Left colon (tissue), 2 donors: ENCODE measurements at regions not wholly inside any gene's neighbourhood (a gene's known extent, or its start where the extent isn't known, plus 50 kb on each side); places are given as distances from the start of the nearest gene placed in this dataset.
"Not testable (repeated sequence)": the region's sequence is repeated elsewhere in the genome, so short reads cannot be mapped to it uniquely, and the experiment has no call there.

Experiments used
- ATAC-seq: fragments of 200-7000 bp; cut with Tn5 transposase; one replicate; pipeline ENCODE4 v1.9.1; 2020; ENCODE audit warnings: mild to moderate bottlenecking, moderate library complexity
- DNase-seq, 2 donors: peaks; one replicate each; pipeline ENCODE4 v3.0.0-alpha.2; 2020
- intact Hi-C, 2 donors: fragments of 100-400 bp; cut with DNase I in 1 of 2; cut with micrococcal nuclease in 1 of 2; formaldehyde crosslinking; loops; one replicate each; pipeline versions ENCODE4 v1.11.2 to v1.14.0; 2022; cut with DNase I, micrococcal nuclease
- donor health status: DM: no; HTN: no; CAD: no.
- donor health status: DM: yes; HTN: yes; CAD: no.

DNA sequence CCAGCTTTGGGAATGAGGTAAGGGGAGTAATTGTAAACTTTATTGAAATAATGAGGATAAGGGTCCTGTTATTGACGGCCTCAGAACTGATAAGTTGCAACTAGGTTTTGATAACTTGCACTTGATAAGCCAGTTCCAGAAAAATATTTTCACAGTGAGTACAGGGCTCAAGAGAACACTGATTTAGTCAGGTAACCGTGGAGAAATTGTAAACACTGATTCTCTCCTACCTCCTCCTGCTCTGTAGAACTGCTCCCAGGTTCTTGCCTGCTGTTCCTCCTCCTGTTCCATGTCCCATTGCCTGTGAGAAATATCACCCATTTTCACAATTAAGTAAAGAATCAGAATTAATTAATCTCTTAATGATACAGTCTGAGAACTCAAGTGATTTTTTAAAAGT lies 55.0 kb upstream of the CXXC4 start:
- no peak for DNase-seq
- ATAC-seq = no peak
- intact Hi-C loops = no loop called here

DNA sequence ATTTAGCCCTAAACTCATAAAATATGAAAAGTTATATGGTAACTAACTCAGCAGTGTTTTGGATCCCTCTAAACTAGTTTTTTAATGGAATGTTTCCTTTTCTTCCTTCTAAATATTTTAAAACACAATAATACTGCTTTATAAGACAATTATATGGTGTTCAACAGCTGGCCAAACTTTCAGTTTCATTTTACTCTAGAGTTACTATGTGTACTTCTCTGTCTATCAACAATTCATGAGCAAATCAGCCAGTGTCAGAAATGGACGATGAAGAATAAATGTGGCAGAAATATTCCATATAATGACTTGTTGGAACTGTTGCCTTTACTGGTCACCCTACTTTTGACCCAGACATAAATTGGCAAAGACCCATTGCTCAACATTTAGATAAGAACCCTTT lies 64.8 kb upstream of the CXXC4 start:
- intact Hi-C loops = no loop called here
- ATAC-seq = no peak
- no peak for DNase-seq

DNA sequence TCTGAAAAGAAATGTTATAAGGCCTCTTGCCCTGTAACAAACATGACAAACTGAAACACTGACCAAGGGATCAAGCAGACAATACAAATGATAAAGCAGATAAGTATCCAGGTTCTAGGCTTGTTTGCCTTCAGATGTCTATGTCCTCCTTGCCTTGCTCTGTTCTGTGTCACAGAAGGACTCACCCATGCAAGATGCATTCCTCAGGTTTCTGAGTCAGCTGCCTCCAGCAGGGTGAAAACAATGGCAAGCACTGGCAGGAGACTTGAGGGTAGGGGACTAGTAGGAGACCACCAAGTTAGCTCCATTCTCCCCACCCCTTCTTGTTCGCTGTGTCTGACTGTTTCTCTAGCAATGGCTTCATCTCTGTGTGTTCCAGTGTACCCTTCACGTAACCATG lies 76.6 kb upstream of the CXXC4 start:
- DNase-seq = no peak
- intact Hi-C loops = no loop called here
- no peak for ATAC-seq

DNA sequence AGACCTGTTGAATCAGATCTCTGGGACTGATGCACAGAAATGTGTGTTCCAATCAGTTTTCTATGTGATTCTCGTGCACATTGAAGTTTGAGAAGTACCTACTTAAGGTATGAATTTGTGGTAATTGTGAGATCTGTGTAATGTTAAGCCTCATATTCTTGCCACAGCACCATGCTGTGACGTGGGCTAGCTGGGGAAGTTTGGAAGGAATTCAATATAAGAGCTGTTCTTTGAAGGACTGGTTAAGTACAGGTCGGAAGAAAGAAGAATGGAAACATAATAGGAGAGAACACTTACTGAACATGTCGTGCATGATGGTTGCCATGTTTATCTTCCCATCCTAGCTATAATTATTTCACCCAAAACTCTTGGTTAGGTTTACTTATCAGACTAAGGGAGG lies 79.7 kb upstream of the CXXC4 start:
- intact Hi-C loops = no loop called here
- ATAC-seq = no peak
- DNase-seq = no peak

DNA sequence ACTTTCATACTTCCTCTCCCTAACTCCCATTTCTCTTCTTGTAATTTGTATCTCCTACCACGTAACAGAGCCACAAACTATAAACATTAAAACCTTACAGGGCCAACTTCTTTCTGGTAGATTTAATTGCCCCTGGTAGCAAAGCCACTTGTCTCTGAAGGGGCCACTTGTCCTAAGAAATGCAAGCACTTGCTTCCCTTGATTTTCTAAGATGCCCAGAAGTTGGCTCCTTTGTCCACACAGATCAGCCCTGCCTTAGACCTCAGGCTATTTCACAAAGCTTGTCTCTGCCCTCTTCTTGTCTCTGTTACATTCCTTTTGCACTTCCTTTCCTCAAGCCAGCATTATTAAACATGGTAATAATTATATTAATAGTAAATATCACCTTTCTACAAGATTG lies 80.6 kb upstream of the CXXC4 start:
- DNase-seq (no peak), ATAC-seq (no peak)
- intact Hi-C loops = no loop called here

DNA sequence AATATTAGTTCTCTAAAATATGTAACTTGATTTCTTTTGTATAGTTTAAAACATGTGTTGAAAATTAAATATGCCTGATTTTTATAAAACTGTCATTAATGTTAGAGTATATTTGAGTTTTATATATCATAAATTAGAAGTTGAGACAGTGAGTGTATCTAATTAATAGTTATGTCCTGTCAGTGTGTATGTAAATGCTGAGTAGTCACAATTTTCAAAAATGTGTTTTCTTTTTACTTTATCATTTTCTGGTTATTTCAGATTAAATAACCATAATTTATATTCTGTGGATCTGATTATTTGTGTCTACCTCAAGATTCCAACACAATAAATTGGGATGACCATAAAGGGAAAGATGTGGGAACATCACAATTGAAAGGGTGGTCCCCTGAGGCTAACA lies 82.7 kb upstream of the CXXC4 start:
- ATAC-seq (no peak), DNase-seq (no peak)
- intact Hi-C loops = no loop called here

DNA sequence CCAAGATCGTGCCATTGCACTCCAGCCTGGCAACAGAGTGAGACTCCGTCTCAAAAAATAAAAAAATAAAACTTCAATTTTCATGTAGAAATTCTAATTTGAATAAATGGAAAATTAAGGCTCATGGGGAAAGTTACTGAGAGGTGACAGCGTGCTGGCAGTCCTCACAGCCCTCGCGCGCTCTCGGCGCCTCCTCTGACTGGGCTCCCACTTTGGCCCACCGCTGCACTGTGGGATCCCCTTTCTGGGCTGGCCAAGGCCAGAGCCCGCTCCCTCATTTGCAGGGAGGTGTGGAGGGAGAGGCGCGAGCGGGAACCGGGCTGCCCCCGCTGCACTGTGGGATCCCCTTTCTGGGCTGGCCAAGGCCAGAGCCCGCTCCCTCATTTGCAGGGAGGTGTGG lies 86.8 kb upstream of the CXXC4 start:
- DNase-seq, intact Hi-C loops, ATAC-seq: not testable (repeated sequence)

DNA sequence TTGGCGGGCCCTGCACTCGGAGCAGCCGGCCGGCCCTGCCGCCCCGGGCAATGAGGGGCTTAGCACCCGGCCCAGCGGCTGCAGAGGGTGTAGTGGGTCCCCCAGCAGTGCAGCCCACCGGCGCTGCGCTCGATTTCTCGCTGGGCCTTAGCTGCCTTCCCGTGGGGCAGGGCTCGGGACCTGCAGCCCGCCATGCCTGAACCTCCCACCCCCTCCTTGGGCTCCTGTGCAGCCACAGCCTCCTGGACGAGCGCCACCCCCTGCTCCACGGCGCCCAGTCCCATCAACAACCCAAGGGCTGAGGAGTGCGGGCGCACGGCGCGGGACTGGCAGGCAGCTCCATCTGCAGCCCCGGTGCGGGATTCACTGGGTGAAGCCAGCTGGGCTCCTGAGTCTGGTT lies 87.4 kb upstream of the CXXC4 start:
- intact Hi-C loops, DNase-seq, ATAC-seq: not testable (repeated sequence)

DNA sequence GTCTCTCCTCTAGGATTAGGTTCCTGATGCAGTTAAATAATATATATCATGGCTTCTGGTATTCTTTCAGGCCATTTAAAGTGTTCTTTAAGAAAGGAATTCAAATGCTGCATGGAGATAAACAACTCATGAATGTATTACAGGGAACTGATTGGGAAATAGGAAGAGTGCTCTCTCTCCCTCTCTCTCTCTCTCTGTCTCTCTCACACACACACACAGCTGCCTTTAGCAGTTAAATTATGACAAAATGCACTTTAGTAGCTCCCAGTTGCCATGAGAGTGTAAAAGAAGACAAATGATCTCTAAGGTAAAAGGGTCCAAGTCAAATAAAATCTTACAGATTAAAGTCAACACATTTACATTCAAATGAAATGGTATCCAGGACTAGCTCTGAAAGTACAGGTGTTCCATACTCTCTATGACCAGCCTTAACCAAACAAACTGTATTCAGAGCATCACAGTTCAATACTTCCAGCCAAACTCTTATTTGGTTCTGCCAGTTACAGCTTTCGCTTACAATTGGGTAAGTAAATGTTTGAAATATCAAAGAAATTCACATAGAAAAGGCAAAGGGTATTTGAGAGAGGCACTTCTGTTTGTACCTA lies 94.7 kb upstream of the CXXC4 start:
- DNase-seq (no peak), ATAC-seq (no peak)
- intact Hi-C loops = no loop called here

DNA sequence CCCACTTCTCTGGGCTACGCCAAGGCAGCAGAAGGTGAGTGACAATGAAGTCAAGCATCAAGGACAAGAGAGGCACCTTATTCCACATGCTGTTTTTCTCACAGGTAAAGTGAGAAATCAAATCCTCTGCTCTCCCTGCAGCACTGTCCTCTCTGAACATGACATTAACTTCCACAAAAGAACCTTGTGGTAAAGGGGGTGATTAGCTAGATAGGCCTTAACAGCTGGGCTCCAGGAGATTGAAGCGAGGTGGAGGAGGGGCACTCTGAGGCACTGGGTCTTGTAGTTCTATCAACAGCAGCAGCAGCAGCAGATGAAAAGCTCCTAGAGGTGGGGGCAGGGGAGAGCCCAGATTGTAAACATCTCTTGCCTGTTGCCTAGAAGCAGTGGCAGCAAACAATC lies 96.8 kb upstream of the CXXC4 start:
- DNase-seq (peak; percentile 24 to 37), ATAC-seq (peak; percentile 34)
- intact Hi-C loops = no loop called here

DNA sequence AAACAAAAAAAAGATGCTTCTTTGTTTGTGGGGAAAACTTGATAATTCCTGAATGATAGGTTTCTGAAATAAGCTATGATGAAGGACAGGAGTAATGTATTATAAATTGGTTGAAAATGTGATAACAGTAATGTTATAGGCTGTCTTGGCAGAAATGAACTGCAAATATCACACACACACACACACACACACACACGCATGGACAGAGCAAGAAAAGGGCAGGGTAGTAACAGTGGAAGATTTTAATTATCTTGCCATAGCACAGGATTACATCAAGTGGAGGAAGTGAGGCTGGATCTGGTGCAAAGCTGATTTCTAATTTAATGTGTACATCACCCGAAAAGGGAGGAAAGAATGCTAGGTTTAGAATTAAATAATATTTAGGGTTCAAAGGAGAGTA lies 97.5 kb upstream of the CXXC4 start:
- intact Hi-C loops = no loop called here
- DNase-seq (no peak), ATAC-seq (no peak)

DNA sequence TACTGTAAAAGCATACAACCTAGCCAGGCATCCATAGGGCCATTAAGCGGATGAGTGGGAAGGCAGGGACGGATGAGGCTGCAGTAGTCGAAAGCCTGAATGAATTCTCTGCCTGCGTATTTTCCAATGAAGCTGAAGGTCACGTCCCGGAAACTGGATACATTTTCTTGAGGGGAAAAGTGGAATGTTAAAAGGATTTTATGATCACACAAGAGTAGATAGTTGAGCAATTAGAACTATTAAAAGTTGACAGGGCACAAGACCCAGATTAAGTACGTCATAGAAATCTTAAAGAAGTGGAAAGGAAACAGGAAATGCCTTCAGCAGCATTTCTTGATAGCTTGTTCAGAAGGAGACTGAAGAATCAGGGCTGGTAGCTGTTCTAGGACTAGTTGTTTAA lies 98.3 kb upstream of the CXXC4 start:
- DNase-seq (no peak), ATAC-seq (no peak)
- intact Hi-C loops = no loop called here

DNA sequence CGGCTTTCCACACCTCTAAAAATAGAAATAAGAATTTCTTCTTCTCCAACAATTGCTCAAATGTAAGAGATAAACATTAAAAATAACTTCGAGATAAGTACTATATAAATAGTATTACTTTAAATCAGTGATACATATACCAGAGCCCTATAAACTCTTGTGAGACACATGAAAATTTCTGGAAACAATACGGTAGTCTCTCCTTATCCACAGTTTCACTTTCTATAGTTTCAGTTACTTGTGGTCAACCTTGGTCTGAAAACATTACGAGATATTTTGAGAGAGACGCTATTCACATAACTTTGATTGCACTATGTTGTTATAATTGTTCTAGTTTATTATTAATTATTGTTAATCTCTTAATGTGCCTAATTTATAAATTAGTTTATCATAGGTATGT lies 101.5 kb upstream of the CXXC4 start:
- ATAC-seq (no peak), DNase-seq (no peak)
- intact Hi-C loops = no loop called here

DNA sequence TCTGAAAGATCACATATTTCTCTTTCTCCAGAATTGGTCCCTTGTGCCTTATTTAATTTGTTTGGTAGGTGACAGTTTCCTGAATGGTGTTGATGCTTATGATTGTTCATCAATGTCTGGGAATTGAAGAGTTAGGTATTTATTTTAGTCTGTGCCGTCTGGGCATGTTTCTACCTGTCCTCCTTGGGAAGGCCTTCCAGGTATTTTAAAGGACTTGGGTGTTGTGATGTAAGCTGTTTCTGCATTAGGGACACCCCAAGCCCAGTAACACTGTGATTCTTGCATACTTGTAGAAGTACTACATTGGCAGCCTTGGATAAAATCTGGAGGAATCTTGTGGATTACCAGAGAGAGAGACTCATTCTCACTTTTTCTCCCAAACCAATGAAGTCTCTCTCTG lies 120.8 kb upstream of the CXXC4 start:
- intact Hi-C loops = no loop called here
- ATAC-seq (no peak), DNase-seq (no peak)

DNA sequence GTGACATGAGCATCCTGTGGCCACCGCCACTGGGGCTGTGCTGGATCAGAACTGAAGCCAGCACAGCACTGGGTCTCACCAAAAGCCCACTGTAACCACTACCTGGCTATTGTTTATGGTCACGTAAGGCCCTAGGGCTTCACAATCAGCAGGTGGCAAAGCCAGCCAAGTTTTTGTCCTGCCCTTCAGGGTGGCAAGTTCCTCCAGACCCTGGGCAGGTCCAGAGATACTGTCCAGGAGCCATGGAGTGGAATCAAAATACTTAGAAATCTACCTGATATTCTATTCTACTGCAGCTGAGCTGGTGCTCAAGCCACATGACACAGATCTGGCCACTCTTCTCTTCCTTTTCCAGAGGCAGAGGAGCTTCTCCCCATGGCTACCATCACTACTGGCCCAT lies 121.2 kb upstream of the CXXC4 start:
- ATAC-seq (no peak), DNase-seq (no peak)
- intact Hi-C loops = no loop called here

DNA sequence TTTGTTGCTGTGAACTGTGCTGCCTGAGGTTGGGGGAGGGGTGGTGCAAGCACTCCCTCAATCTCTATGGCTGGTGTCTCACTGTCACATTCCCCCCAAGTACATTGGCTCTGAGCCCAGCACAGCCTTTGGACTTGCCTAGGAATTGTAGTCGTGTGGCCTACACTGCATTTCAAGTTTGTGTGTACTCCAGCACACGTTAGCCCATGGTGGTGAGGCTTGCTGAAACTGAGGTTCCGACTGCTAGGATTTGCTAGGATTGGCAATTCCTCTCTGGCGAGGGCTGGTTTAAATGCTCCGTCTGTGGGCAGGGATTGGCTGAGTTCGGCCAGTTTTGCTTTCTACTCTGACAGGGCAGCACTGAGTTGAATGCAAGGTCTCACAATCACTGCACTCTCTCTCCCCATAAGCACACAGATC lies 121.7 kb upstream of the CXXC4 start:
- no peak for ATAC-seq
- DNase-seq = no peak
- intact Hi-C loops = no loop called here

DNA sequence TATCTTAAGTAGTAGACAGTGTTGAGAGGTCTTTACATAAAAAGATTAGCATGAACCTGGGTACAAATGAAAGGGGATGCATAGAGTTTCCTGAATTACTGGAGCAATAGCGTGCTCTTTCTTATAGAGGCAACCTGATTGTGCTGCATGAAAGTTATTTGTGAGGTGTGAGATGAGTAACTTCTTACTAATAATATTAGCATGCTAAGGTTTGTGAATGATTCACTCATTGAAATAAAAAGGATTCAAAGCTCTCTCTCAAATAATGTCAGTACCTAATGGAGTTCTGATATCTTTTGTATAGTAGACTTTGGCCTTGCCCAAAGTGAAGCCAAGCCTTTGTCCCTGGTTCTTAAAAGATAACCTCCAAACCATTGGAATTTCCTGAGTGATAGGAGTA lies 131.0 kb upstream of the CXXC4 start:
- ATAC-seq = no peak

DNA sequence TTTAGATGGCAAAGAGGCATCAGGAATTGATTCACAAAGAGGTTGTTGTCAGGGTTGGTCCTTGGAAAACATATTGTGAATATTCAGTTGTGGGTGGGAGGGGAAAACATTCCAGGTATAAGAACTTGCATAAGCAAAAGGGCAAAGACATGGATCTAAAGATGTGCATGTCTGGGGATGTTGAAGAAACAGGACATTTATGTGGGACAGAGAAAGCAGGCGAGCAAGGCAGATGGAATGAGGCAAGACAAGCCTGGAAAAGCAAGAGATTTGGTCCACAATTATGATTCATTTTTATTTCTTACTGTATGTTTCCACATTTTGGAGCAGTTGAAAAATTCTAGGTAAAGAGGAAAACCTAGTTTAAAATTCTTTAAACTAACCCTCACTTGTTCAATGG lies 134.9 kb upstream of the CXXC4 start:
- no peak for ATAC-seq
- DNase-seq = no peak
- intact Hi-C loops = no loop called here

More for the DNA sequence above, 131.0 kb upstream of the CXXC4 start:
- intact Hi-C loops = no loop called here
- DNase-seq = no peak

DNA sequence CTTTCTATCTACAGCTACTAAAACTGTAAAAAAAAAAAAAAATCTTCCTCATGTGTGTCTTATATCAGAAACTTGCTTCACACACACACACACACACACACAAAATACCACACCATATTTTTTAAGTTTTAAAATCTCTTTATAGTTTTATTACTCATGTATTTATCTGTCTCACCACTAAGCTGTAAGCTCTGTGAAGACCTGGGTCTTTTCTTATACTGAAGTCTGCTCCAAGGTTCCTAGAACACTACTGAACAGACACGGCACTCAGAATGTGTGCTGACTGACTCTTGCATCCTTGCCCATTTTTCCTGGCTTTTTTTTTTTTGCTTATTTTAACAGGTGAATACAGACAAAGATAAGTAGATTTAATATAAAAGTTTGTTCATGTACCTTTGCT lies 135.6 kb upstream of the CXXC4 start:
- DNase-seq = no peak
- intact Hi-C loops = no loop called here
- no peak for ATAC-seq

DNA sequence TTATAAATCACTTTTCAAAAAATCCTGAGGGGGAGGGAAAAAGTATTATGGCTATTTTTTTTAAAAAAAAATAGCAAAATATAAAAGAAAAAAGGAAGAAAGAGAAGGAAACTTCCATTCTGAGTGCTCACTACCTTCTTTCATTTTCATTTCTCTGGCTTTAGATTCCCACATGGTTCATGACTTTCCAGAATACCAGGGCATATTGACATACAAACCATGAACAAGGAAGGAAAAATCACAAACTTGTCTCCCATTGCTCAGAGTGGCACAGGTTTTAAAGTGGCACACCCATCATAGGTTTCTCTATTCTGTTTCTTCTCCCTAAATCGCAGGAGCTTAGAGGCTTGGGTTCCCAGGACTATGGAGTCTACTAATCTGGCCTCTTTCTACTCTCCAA lies 136.3 kb upstream of the CXXC4 start:
- no peak for ATAC-seq
- intact Hi-C loops = no loop called here
- no peak for DNase-seq

DNA sequence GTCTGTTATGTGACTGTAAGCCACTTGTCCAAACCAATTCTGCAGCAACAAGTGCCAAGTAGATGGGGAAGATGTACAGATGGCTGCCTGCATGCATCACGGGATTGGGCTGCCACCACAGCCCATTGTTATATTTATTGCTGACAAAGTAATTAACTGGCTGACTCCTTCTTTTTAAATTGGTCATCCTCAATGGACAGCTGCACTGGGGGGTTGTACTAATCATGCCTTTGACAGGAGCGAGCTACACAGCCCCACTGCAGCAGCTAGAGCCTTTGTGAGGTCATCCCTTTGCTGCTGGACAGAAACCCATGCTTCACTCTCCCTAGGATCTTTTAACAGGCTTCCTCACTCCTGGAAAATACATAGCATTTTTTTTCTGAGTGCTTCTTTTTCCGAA lies 146.7 kb upstream of the CXXC4 start:
- no peak for DNase-seq
- intact Hi-C loops = no loop called here
- ATAC-seq = no peak

DNA sequence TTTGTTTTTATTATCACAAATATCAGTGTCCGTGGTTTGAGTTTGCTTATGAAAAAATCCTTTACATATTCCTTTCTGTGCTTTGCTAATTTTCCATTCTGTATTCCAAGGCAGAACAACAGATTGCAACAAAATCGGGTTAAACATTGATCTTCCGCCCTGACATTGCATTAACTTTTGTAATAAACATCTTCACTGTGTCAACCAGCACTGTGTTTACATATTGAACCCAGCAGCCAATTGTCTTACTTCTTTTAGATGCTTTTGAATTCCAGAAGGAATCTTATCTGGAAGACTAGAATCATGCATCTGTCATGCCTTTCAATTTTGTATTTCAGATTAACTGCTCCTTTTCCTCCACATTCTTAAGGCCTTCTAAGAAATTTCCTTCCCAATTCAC lies 147.8 kb upstream of the CXXC4 start:
- intact Hi-C loops = no loop called here

More for the DNA sequence above, 147.8 kb upstream of the CXXC4 start:
- ATAC-seq (no peak), DNase-seq (no peak)
